Esophagus muscularis mucosa (tissue), 4 donors: ENCODE measurements at regions not wholly inside any gene's neighbourhood (a gene's known extent, or its start where the extent isn't known, plus 50 kb on each side); places are given as distances from the start of the nearest gene placed in this dataset.

ENCODE experiments used
- DNase-seq: peaks from one replicate; pipeline ENCODE4 v3.0.0-alpha.2; 2017; ENCODE audit errors: extremely low spot score
- H3K27ac ChIP-seq, 4 donors: fragments of 200-600 bp; sonication (generic); replicated peaks in 1 of 4; 1 replicate in 3 of 4; 2 replicates in 1 of 4; pipeline ENCODE4 v1.5.1; 2016 to 2019; ENCODE audit warnings: mild to moderate bottlenecking in 1 of 4
- H3K27me3 ChIP-seq, 4 donors: fragments of 200-600 bp; sonication (generic); one replicate each; pipeline versions ENCODE4 v1.5.1 to v1.6.0; 2016 to 2019
- H3K36me3 ChIP-seq, 4 donors: fragments of 200-600 bp; sonication (generic); one replicate each; pipeline ENCODE4 v1.5.1; 2016 to 2019
- H3K4me1 ChIP-seq, 4 donors: fragments of 200-600 bp; sonication (generic); one replicate each; pipeline ENCODE4 v1.5.1; 2016 to 2019
- H3K4me3 ChIP-seq, 4 donors: fragments of 200-600 bp; sonication (generic); 1 replicate in 2 of 4; 2 replicates in 2 of 4; pipeline ENCODE4 v1.5.1; 2016 to 2019; ENCODE audit warnings: mild to moderate bottlenecking in 4 of 4, moderate library complexity in 1 of 4
- H3K9me3 ChIP-seq, 4 donors: fragments of 200-600 bp; sonication (generic); 1 replicate in 3 of 4; 2 replicates in 1 of 4; pipeline ENCODE4 v1.5.1; 2016 to 2019
- CTCF ChIP-seq, 3 experiments: fragments of 200-600 bp in 2 of 3; fragments of 450-650 bp in 1 of 3; sonication (generic) in 2 of 3; IDR thresholded peaks; one replicate each; pipeline ENCODE4 v1.5.1; 2017 to 2019; ENCODE audit warnings: antibody characterized with exemption in 3 of 3, mild to moderate bottlenecking in 2 of 3, moderate library complexity in 1 of 3
- EP300 ChIP-seq: sonication (generic); formaldehyde crosslinking; IDR thresholded peaks from one replicate; pipeline ENCODE4 v1.6.1; 2017; ENCODE audit warnings: antibody characterized with exemption
- POLR2A ChIP-seq: fragments of 450-650 bp; IDR thresholded peaks from one replicate; pipeline ENCODE4 v1.6.1; 2017; ENCODE audit warnings: antibody characterized with exemption, moderate library complexity, mild to moderate bottlenecking, low read depth
- POLR2AphosphoS5 ChIP-seq, 2 donors: sonication (generic); formaldehyde crosslinking; IDR thresholded peaks; one replicate each; pipeline ENCODE4 v1.6.1; 2017; ENCODE audit warnings: antibody characterized with exemption in 2 of 2
- WGBS: methylation state at CpG from one replicate; pipeline ENCODE4 v1.1.5; 2018; 5-methylcytosine and 5-hydroxymethylcytosine counted together
- intact Hi-C: fragments of 100-400 bp; cut with DNase I; formaldehyde crosslinking; loops from one replicate; pipeline ENCODE4 v1.15.1; 2023

- 39% methylated on average over 12 of the region's 17 CpGs for WGBS
- Histone ChIP-seq H3K4me1 (no peaks in the 10 kb centered on the region), H3K9me3 (no peaks in the 10 kb centered on the region), H3K36me3 (no peaks in the 10 kb centered on the region), H3K27ac (no peak overlapping the region), H3K27me3 (peaks cover 0 to 56% (median 0%) of the 10 kb centered on the region in 4 donors), H3K4me3 (no peak overlapping the region)
- no peak for DNase-seq
- TF ChIP-seq POLR2AphosphoS5 (IDR thresholded peaks at IDR 0.05) (no peak), POLR2A (no peak), CTCF (IDR thresholded peaks at IDR 0.05) (no peak), EP300 (no peak)
- intact Hi-C loops: no loop called here
Observed at GRCh38 chr10:130483691-130484467, 347.7 kb downstream of the GLRX3 start.

- WGBS: 83% methylated on average over 18 of the region's 18 CpGs
- Histone ChIP-seq H3K9me3 (no peaks in the 10 kb centered on the region), H3K27me3 (peaks cover 0 to 51% (median 0%) of the 10 kb centered on the region in 4 donors), H3K36me3 (no peaks in the 10 kb centered on the region), H3K27ac (no peak overlapping the region), H3K4me3 (no peak overlapping the region), H3K4me1 (no peaks in the 10 kb centered on the region)
- DNase-seq: no peak
- TF ChIP-seq CTCF (IDR thresholded peaks at IDR 0.05) (no peak), POLR2A (no peak), EP300 (no peak), POLR2AphosphoS5 (IDR thresholded peaks at IDR 0.05) (no peak)
- intact Hi-C loops: no loop called here
Observed at GRCh38 chr10:130484468-130485180, 348.4 kb downstream of the GLRX3 start.

- TF ChIP-seq POLR2AphosphoS5 (IDR thresholded peaks at IDR 0.05): no peak
- TF ChIP-seq EP300: no peak
- TF ChIP-seq POLR2A: no peak
- TF ChIP-seq CTCF (IDR thresholded peaks at IDR 0.05): no peak
- no peak overlapping the region for H3K4me3 ChIP-seq
- intact Hi-C loops: no loop called here
- DNase-seq: no peak
- H3K27ac ChIP-seq: no peak overlapping the region
- peaks cover 0 to 51% (median 0%) of the 10 kb centered on the region in 4 donors for H3K27me3 ChIP-seq
- H3K4me1 ChIP-seq: no peaks in the 10 kb centered on the region
- no peaks in the 10 kb centered on the region for H3K36me3 ChIP-seq
- WGBS: 86% methylated on average over 26 of the region's 27 CpGs
- no peaks in the 10 kb centered on the region for H3K9me3 ChIP-seq
Observed at GRCh38 chr10:130485236-130485957, 349.2 kb downstream of the GLRX3 start.

GRCh38 chr10:130485958-130486895, 350.0 kb downstream of the GLRX3 start:
- WGBS: 87% methylated on average over 29 of the region's 29 CpGs
- intact Hi-C loops: no loop called here
- DNase-seq: no peak
- no peaks in the 10 kb centered on the region for H3K36me3 ChIP-seq
- H3K9me3 ChIP-seq: no peaks in the 10 kb centered on the region
- H3K27ac ChIP-seq: no peak overlapping the region
- TF ChIP-seq CTCF (IDR thresholded peaks at IDR 0.05) (no peak), EP300 (no peak), POLR2AphosphoS5 (IDR thresholded peaks at IDR 0.05) (no peak), POLR2A (no peak)
- no peak overlapping the region for H3K4me3 ChIP-seq
- peaks cover 0 to 46% (median 0%) of the 10 kb centered on the region in 4 donors for H3K27me3 ChIP-seq
- no peaks in the 10 kb centered on the region for H3K4me1 ChIP-seq
